GM21825 (cell line): ENCODE measurements at regions not wholly inside any gene's neighbourhood (a gene's known extent, or its start where the extent isn't known, plus 50 kb on each side); places are given as distances from the start of the nearest gene placed in this dataset.

Experiments used
- ATAC-seq: cut with Tn5 transposase; IDR thresholded peaks from one replicate; pipeline ENCODE4 v1.9.1; 2021; ENCODE audit warnings: mild to moderate bottlenecking, moderate library complexity; ENCODE audit not compliant: unreplicated experiment

GRCh38 chr4:152100379-152101201 lies 339.8 kb upstream of the GATB start:
- ATAC-seq, result peak; percentile 61

- ATAC-seq, result no peak
Observed at GRCh38 chr4:152099981-152100378, 339.2 kb upstream of the GATB start.

DNA sequence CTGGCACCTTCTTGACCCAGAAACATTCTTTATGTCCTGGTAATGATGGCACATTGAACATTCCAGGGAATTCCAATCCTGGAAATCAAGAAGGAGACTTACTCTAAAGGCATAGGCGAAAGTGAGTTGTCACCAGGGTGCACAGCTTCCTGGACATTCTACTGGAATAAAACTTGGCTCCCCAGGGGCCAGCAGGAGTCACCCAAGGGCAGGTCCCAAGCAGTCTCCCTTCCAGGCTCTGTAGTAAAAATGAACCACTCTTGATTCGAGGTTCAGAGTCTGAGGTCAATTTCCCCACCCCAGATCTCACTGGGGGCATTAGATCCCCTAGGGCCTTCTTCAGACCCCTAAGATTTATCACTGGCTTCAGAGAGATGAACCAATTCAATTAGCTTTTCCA lies 338.7 kb upstream of the GATB start:
- no peak for ATAC-seq

GRCh38 chr4:152099061-152099425 lies 338.2 kb upstream of the GATB start:
- no peak for ATAC-seq

DNA sequence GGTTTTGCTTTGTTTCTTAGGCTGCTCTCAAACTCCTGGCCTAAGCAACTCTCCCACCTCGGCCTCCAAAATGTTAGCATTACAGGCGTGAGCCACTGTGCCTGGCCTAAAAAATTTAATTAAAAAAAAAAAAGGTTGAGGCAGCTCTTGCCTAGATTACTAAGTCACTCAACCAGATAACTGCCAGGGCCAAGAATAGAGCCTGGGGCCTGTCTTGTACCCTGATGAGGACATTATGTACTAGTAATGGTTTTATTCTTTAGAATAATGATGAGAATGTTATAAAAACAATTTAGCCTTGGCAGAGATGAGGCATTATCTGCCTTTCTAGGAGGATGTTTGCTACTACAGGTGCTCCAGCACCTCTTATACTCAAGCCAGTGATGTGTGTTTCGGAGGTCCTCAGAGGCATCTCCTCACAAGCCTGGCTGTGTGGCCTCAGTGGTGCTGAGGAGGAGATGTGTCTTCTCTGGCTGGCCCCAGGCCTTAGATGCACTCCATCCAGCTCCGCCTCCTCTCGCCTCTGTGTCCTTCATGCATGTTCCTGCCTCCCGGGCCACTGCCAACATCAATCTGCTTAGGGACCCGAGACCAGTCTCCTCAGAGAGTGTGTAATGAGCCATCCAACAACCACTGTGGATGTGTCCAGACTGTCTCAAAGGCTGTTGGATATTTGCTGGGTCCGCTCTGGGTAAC lies 337.7 kb upstream of the GATB start:
- ATAC-seq, result no peak

GRCh38 chr4:152097371-152097770 lies 336.6 kb upstream of the GATB start:
- ATAC-seq, result no peak

DNA sequence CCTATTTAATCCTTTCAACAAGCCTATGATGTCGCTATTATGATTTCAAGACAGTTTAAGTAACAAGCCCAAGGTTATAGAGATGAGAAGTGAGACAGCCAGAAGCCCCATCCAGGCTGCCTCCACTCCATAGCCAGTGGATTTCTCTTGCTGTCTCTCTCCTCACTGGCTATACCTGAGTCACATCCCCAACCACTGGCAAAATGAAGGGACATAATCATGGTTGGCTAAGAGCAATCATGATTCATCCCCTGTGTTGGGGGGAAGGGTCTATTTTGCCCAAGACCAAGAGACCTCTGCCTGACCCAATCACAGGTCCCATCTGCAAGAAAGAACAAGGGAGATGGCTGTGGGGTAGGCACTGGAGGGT lies 334.9 kb upstream of the GATB start:
- no peak for ATAC-seq

DNA sequence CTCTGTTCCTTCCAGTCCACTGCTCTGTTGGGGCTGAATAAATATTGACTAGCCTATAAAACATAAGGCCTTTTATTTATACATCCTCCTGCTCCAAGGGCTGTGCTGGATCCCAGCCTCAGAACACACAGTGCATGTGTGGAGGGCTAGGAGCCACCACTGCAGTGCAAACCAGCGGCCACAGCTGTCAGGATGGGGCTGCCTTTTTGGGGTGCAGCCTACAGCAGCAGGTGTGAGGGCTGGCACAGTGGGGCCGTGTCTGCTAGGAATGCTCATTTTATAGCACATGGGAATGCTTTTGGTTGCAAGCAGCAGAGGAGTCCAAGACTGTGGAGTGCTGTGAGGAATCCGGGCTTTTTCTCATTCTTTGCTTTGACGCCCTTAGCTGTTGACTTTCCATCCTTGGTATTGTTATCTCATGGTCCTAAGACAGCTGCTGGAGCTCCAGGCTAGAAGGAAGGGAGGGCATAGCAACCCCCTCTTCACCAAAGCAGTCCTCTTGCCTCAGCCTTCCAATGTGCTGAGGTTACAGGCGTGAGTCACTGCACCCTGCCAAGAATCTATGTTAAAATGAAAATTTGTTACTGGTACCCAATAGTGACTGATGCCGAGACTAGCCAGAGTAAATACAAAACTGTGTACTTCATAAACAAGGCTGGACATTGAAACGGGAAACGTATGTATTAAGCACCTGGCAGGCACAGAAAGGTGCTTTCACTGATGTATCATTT lies 334.3 kb upstream of the GATB start:
- ATAC-seq, result no peak

DNA sequence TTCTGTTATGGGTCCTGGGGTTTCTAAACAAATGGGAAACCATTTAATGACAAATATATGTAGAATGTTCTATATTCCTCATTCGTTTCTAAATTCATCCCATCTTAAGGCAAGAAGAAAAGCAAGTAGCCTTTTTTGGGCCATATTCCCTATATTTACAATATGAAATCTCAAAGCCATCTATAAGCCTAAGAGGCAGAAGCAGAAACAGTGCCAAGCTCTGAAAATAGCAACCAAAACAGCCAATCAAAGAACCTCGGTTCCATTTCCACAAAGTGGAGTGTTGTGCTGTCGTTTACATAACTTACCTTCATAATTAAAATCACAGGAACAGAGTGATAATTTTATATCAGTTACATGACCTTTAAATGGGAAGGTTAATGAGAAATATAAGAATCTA lies 330.6 kb upstream of the GATB start:
- ATAC-seq, result no peak

GRCh38 chr4:152090543-152090942 lies 329.7 kb upstream of the GATB start:
- ATAC-seq, result no peak

DNA sequence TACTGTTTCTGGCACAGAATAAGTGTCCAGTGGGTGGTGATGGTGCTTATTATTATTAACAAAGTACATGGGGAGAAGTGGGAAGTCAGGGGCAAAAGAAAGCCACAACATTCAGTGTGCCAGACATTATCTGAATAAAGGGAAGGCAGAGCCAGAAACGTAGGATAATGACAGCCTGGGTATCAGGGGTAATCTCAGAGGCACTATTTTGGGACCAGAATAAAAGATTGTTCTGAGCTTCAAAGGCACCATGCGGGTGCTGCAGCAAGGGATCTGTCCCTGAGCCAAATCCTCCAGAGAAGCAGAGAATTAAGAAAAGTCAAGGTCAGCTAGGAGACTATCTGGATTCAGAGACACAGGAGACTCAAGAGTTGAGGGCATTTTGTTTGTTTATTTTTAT lies 328.8 kb upstream of the GATB start:
- no peak for ATAC-seq

DNA sequence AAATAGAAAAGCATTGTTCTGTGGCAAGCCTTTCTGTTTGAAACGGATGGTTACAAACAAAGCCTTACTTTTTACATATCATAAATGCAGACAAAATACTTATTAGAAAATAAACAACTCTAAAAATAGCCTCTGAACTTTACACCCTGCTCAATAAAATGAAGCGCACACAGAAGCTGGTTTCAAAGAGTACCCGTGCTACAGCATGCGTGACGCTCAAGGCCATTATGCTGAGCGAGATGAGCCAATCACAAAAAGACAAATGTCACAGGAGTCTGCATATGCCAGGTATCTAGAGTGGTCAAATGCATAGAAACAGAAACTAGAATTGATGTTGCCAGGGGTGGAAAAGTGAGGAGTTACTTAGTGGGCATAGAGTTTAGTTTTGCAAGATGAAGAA lies 326.5 kb upstream of the GATB start:
- ATAC-seq, result no peak

GRCh38 chr4:152085657-152086056 lies 324.9 kb upstream of the GATB start:
- ATAC-seq, result no peak

GRCh38 chr4:152083338-152083737 lies 322.5 kb upstream of the GATB start:
- ATAC-seq, result no peak

GRCh38 chr4:152081024-152081423 lies 320.2 kb upstream of the GATB start:
- peak; percentile 46 for ATAC-seq

- ATAC-seq, result no peak
Observed at GRCh38 chr4:152079543-152080293, 318.9 kb upstream of the GATB start.

GRCh38 chr4:152079079-152079478 lies 318.3 kb upstream of the GATB start:
- no peak for ATAC-seq

GRCh38 chr4:152077582-152077981 lies 316.8 kb upstream of the GATB start:
- no peak for ATAC-seq

GRCh38 chr4:152075253-152075928 lies 314.6 kb upstream of the GATB start:
- ATAC-seq, result no peak

GRCh38 chr4:152074573-152074972 lies 313.8 kb upstream of the GATB start:
- ATAC-seq, result no peak

DNA sequence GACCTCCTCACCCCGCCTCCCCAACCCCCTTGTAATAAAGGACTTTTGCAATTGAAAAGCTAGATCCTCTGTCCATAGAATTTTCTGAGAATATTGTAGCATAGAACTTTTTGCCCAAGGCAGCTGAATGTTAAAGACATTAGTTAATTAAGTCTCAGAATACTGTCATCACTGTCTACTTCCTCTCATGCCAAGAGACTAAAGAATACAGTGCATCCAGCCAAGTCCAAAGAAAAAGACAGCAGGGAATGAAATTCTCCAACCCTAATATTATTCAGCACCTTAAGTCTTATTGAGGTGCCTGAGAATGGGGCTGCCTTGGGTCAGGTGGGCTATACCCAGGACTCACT lies 313.3 kb upstream of the GATB start:
- no peak for ATAC-seq
